HCEC 1CT (cell line): ENCODE measurements at regions not wholly inside any gene's neighbourhood (a gene's known extent, or its start where the extent isn't known, plus 50 kb on each side); places are given as distances from the start of the nearest gene placed in this dataset.
"Not testable (repeated sequence)": the region's sequence is repeated elsewhere in the genome, so short reads cannot be mapped to it uniquely, and the experiment has no call there.

Experiments
- DNase-seq: peaks from one replicate; pipeline ENCODE4 v3.0.0-alpha.2; 2017

GRCh38 chr5:128667751-128668150, 129.7 kb upstream of the FBN2 start:
- peak; percentile 20 for DNase-seq

- DNase-seq: no peak
Measured at GRCh38 chr5:128668921-128669320, 130.9 kb upstream of the FBN2 start.

- DNase-seq: peak; percentile 32
Measured at GRCh38 chr5:128669803-128670202, 131.8 kb upstream of the FBN2 start.

DNA sequence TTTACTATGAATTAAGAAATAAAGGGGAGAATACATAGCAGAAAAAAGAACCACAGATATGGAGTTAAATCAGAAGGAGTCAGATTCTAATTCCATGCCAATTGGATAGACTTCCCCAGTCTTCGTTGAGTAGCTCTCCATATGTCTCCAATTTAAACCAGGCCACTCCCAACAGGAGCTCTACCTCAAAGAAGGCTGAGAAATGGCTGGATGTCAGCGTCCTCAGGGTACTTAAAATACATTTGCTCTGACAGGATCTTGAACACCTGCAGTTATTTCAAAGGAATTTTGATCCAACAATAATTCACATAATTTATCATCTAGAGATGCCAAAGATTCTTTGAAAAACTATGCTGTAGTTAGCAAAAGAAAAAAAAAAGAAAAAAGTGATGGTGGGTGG, 133.9 kb upstream of the FBN2 start:
- no peak for DNase-seq

DNA sequence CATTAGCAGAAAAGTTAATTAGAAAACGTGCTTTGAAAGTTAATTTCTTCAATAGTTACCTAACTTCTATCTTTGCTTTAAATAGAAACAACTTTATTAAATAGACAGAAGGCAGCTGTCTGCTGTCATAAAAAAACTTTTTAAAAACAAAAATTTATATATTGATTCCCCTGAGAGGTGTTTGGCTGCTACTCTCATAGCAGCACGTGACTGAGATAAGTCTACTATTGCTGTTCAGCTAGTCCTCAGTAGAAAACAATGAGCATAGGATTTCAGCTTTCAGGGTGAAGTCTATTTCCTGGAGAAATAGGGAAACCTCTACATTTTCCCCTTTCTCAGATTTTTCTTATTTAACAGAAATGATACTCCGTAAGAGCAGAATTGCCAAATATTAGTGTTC, 135.0 kb upstream of the FBN2 start:
- no peak for DNase-seq

GRCh38 chr5:128673411-128673957, 135.4 kb upstream of the FBN2 start:
- no peak for DNase-seq

DNA sequence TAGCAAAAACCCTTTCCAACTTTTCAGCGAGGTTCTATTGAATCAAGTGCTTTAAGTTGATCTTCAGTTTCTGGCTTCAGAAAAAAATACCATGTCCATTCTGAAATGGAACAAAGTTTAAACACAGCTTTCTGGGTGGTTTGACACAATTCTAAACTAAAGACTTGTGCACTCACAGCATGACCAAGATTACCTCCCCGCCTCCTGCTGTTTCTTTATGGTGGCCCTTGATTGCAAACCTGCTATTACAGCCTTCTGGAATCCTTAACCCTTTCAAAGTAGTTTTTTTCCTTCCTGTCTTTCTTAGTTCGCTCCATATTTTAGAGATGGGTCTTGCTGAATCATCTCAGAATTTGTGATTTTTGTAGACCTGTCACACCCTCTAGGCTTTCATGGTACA, 135.9 kb upstream of the FBN2 start:
- DNase-seq: no peak

- peak; percentile 54 for DNase-seq
Measured at GRCh38 chr5:128674837-128675446, 136.9 kb upstream of the FBN2 start.

DNA sequence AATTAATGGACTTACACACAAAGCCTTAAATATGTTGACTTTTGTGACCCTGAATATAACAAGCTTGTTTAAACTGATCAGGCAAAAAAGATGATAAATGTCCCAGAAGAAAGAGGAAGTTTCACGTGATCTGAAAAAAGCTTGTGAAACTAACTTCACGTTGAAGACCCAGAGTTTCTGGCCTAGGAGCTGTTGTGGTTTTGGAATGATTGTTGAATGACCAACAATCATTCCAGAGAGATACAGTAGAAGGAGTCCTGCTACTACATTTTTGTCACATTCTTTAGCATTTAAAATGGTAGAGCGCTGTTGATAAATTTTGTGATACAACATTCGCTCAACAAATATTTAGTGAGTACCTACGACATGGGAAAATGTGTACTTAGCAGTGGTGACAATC, 143.1 kb upstream of the FBN2 start:
- DNase-seq: no peak

- DNase-seq: no peak
Measured at GRCh38 chr5:128681764-128682592, 143.9 kb upstream of the FBN2 start.

GRCh38 chr5:128682669-128683068, 144.6 kb upstream of the FBN2 start:
- DNase-seq: no peak

GRCh38 chr5:128684961-128685360, 146.9 kb upstream of the FBN2 start:
- DNase-seq: no peak

GRCh38 chr5:128687930-128688329, 149.9 kb upstream of the FBN2 start:
- no peak for DNase-seq

DNA sequence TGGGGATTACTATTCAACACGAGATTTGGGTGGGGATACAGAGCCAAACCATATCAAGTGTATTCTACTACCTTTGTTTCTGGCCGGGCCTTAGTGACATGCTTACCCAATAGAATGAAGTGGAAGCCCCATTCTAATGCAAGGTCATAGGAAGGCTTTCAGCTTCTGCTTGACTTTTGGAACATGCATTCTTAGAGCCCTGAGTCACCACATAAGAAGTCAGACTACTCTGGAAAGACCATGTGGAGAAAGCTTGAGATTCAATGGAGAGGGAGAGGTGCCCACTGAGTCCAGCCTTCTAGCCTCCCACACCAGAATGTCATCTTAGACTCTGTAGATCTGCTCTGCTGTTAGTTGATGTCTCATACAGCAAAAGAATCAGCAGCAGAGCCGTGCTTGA, 155.7 kb upstream of the FBN2 start:
- DNase-seq: peak; percentile 40

DNA sequence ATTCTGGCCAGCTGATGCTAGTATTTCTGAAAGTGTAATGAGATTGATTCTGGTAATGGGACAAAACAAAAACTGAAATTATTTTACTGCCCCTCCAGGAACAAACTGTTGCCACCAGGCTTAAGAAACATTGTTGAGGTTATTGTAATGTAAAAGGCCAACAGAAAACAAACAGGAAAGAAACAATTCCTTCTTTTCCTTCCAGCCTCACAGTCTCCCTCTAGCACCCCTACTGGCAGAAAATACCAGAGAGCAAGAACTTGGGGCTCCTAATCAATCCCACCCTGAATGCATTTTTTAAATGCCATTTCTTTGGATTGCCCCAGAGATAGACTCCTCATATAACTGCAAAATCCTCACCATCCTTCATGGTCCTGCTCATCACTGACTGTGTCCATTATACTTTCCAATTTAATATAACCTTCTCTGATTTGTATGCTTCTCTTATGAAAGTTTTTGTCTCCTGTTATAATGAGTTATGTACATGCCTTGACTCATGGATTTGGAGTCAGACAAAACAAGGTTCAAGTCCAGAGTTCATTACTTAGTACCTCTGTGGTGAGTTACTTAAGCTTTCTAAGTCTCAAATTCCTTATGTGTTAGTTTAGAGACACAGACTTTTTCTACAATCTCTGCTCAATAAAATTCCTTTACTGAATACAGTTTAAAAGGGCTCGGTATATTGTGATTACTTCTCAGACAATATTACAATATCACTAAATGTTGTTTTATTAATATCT, 157.9 kb upstream of the FBN2 start:
- peak; percentile 43 for DNase-seq

GRCh38 chr5:128701301-128701700, 163.3 kb upstream of the FBN2 start:
- DNase-seq: no peak

DNA sequence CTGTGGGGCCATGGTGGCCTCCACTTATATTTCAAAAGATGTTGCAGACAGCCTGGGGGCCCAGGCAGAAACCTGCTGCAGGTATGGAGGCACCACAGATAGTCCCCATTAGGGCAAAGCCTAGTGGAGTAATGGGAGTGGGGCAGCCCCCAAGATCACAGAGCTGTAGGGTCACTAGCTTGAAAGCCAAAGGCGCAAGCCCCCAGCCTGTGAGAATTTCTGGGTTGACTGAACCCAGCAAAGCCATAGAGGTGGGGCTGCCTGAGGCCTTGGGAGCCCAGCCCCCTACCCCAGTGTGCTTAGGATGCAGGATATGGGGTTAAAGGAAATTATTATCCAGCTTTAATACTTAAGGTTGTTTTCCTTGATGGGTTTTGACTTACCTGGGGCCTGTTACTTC, 165.3 kb upstream of the FBN2 start:
- no peak for DNase-seq

DNA sequence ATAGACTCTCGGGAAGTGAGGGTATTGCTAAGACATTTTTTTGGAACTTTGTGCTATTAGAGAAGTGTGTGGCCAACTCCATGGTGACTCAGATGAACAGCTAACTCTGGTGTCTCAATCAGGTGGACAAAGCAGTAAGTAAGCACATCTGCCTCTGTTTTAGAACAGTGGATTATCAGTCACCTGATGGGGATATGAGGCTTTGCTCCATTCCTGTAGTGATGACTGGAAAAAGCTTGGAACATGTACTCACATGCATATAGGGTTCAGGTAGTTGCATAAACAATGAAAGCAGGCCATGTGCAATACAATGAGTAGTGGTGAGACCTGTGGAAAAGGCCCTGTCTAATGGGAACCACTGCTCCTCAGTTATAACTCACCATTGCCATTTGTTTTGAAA, 168.2 kb upstream of the FBN2 start:
- no peak for DNase-seq

- DNase-seq: no peak
Measured at GRCh38 chr5:128708841-128709240, 170.8 kb upstream of the FBN2 start.

GRCh38 chr5:128711216-128711615, 173.2 kb upstream of the FBN2 start:
- no peak for DNase-seq

GRCh38 chr5:128714551-128714950, 176.5 kb upstream of the FBN2 start:
- no peak for DNase-seq

- DNase-seq: no peak
Measured at GRCh38 chr5:128722551-128722950, 184.5 kb upstream of the FBN2 start.

- DNase-seq: not testable (repeated sequence)
Measured at GRCh38 chr5:128730021-128730420, 192.0 kb upstream of the FBN2 start.

- DNase-seq: not testable (repeated sequence)
Measured at GRCh38 chr5:128735656-128736055, 197.6 kb upstream of the FBN2 start.
